B cell (primary cell): ENCODE measurements at regions not wholly inside any gene's neighbourhood (a gene's known extent, or its start where the extent isn't known, plus 50 kb on each side); places are given as distances from the start of the nearest gene placed in this dataset.

Experiments
- CTCF ChIP-seq: fragments of 200-600 bp; IDR thresholded peaks from one replicate; pipeline ENCODE4 v1.8.0; 2022; ENCODE audit warnings: antibody characterized with exemption, mild to moderate bottlenecking
- EZH2 ChIP-seq: IDR thresholded peaks from 2 replicates; pipeline ENCODE4 v1.6.1; 2012; ENCODE audit warnings: borderline replicate concordance, low read depth, mild to moderate bottlenecking, moderate library complexity, low read length; ENCODE audit not compliant: insufficient read depth, poor library complexity, severe bottlenecking

DNA sequence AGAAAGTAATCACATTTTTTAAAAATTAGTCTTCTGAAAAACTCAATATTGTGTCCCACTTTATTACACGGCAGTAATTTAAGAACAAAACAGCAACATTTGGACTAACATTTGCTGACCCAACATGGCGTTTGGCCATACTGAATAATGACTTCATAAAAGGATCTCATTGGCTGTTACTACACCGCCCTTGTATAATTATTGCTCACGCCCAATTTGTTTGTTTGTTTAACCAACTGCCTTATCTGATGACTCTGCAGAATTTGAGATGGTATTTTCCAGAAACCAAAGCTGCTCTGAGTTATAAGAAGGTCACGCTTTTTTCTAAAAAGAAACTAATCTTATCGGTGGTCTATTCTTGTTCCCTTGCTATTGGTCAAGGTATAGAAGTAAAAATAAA lies 200.2 kb upstream of the TARS1 start:
- TF ChIP-seq CTCF: no peak
- no peak for TF ChIP-seq EZH2
